Globus pallidus (tissue), 1 donor: ENCODE measurements at regions not wholly inside any gene's neighbourhood (a gene's known extent, or its start where the extent isn't known, plus 50 kb on each side); places are given as distances from the start of the nearest gene placed in this dataset.

Experiments used
- DNase-seq: peaks from one replicate; pipeline ENCODE4 v3.0.0-alpha.2; 2015; ENCODE audit warnings: low spot score

DNA sequence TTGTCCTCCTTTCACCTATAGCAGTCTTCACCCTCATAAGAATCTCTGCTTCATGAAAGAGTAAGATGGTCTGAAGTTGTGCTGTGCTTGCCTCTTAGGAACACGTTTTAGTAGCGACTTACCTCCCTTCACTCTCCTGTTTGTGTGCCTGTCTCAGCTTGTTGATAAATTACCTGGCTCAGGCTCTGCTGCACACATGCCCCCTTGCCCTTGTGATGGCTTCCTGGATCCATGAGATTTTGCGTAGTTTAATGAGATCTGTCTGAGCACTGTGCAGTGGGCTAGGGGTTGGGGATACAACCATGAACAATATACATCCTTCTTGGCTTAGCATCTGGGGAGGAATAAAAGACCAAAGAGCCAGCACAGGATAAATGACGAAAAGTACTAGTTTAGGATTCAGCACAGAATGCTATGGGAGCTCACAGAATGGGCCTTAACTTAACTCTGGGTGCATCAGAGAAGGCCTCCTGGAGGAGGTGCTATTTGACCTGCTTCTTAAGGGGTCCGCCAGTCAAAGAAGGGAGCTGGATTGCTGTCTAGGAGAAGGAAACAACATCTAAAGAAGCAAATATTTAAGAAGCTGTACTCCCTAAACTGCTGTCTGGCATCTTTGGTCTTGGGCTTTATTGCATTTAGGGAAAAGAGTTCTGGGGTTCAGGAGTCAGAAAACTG lies 175.7 kb upstream of the PLXNA2 start:
- no peak for DNase-seq

DNA sequence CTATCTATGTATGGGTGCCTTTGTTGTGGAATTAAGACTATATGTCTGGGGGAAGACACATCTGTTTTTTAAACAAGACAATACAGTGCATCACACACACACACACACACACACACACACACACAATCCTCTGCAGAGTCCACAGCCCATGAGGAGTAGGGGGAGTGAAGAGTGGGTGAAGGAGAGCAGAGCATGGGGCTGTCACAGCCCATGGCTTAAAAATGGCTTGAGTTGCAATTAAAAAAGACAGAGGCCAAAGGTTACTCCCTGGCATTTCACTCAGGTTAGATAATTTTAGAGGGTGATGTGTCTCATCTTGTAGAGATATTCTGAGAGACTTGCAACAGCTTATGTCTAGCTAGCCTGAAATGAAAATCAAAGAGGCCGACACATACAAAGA lies 176.5 kb upstream of the PLXNA2 start:
- no peak for DNase-seq

DNA sequence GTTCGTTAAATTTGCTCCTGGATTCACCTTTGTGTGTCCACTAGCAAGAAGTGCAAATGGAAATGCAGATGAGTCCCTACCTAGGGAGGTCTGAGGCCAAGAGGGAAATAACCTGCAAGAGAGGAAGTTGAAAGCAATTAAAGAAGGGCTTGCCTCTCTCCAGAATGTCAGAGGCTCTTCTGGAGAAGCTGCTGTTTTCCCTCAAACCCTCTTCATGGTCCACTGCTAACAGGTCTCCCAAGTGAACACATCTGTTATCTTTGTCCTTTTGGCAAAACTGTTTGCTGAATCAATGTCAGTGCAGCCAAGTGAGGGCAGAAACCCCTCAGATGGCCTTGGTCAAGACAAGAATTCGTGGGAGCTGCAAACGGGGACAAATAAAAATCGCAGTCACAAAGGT lies 177.3 kb upstream of the PLXNA2 start:
- no peak for DNase-seq

DNA sequence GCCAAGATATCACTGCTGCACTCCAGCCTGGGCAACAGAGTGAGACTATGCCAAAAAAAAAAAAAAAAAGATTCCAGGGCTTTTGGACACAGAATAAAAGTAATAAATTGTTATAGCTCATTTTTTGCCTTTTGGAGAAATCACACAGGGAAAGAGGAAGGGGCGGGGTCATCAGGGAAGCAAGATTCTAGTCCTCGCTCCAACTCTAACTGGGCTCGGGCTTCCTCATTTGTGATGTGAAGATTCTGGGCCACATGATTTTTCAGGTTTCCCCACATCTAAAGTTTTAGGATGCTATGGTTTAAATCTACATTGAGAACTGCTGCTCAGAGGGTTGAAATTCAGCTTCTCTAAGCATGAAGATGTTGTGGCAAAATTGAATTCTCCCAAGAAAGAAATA lies 179.3 kb upstream of the PLXNA2 start:
- no peak for DNase-seq

DNA sequence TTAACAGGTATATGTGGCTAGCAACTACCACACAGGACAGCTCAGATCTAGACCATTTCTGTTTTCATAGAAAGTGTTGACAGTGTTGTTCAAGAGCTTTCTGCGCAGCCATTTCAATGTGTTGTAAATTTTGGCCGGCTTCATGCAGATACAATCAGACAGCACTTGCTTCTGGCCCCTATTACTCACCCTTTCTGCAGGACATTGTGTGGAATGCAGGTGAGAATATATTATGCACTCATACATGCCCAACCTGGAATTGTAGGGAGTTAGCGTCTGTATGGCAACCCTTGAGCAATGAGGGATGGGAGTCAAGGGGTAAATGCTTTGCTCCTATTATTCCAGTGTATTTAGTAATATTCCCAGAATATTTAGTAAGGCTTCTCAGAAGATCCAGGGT lies 180.9 kb upstream of the PLXNA2 start:
- no peak for DNase-seq

DNA sequence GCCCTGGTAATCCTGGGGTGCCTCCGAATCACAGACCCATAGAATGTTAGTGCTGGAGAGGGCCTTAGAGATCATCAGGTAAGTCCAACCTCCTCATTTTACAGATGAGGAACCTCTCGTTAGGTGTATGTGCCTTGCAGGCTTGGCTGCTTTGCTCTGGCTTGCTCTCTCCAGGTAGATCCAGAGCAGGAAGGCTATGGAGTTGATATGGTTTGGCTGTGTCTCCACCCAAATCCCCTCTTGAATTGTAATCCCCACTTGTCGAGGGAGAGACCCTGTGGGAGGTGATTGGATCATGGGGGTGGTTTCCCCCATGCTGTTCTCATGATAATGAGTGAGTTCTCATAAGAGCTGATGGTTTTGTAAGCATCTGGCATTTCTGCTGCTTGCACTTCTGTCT lies 186.0 kb upstream of the PLXNA2 start:
- no peak for DNase-seq

DNA sequence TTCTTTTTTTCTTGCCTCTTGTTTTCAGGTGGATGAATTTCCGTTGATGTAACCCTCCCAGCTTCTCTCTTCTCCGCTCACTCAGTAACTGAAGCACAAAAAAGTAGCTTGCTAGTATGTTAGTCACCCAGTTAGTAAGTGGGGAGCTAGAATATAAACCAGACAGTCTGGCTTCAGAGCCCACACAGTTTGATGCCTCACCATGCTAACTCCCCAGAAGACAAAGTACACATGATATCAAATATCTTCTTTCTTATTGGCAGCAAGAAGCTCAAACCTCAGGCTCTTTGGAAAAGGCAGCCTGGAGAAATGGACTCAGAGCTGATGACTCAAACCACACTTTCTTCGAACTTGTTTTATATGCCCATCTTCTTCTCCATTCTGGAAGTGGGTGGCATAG lies 187.5 kb upstream of the PLXNA2 start:
- DNase-seq: no peak

DNA sequence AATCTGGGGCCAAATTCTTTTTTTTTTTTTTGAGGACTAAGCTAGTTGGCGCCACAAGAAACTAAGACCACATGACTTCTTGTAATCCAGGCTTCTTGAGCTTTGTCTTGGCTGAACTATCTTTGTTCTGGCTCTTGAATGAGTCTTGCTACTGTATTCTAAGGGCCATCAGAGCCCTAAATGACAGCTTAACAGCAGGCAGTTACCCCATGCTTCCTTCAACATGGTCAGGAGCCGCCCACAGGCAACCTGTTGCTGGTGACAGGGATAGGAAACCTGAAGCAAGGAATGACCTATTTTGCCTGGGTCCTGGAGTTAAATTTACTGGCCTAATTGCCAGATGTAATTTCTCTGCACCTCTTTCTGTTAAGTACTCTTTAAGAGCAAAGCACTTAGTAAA lies 188.2 kb upstream of the PLXNA2 start:
- DNase-seq: no peak

DNA sequence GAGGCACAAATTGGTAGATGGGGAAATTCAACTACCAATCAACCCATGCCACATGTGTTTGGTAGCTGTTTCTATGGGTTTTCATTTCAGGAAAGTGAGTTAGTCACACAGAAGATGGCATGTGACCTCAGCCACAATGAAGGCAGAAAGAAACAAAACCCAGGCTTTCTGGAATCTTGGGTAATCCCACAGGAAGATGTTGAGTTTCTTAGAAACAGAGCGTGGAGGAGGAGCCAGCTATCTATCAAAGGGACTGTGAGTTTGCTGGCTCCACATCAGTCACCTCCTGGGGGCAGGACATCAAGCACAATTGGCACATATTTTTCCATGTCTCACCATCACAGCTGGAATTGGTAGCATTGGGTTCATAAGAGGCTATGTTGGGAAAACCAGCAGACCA lies 188.9 kb upstream of the PLXNA2 start:
- DNase-seq: no peak

DNA sequence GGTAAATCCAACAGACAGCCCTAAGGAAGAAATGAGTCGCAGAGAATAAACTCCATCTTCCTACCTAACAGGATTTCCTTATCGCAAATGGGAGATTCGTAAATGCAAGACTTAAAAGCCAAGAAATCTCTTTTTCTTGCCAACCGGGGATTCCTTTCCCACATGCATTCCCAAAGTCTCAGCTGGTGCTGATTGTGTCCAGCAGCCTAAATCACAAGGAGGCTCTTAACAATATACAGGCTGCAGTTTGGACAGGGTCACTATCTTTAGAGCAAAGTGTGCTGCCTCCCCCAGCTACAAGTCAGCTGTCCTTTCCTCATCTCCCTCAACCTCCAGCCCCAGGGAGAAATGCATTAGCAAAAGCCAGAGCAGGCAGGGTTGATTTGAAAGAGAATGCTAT lies 189.8 kb upstream of the PLXNA2 start:
- no peak for DNase-seq

DNA sequence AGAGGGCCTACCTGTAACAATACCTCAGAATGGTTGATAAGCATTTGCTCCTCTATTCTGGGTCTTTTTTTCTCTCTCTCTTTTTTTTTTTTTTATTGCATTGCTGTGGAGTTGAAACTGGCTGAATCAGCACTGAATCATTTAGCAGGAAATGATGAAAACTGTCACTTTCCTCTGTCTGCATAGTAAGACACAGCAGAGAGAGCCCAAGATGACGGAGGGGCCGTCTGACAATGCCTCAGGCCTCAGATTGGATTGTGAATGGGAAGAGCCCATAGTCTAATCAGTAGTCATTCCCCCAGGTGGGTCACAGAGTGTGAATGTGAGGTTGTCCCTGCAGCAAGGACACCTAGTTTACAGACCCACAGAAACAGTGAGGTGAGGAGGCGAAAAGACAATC lies 193.2 kb upstream of the PLXNA2 start:
- no peak for DNase-seq

DNA sequence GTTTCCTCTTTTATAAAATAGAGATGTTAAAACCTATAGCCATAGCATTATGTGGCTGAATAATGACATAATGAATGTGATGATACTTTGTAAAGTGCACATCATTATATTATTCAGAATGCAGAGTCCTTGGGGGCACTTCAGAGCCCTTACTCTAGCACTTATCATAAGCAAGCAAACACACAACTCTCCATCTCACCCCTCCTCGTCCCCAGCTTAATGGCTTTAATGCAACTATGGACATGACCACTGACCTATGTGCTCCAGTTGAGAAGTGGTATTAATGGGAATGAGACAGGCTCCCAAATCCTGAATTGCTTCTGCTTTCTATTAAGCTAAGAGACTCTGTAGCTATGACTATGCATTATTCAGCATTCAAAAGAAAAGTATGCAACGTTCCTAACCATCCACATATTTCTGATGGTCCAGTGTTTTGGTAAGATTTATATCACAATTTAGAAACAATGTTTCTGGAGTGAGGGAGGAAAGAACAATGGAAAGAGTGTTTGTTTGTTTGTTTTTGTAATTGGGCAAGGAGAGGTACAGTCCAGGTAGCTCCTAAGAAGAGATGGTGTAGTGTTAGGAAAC lies 194.0 kb upstream of the PLXNA2 start:
- DNase-seq: no peak

DNA sequence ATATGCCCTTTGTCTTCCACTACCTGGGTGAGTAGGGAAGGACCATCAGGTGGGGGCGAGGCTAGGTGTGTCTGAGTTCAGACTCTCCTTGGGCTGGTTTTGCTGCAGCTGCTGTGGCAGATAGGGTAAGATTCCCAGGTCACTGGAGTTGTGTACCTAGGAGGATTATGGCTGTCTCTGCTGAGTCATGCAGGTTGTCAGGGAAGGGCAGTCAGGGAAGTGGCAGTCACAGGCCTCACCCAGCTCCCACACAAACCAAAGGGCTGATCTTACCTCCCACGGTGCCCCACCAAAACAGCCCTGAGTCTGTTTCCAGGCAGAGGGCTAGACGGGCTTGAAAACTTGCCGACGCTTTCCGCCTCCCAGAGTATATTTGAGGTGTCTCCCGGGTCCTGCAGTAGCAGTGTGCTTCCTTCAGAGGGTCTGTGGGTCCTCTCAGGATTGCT lies 201.6 kb upstream of the PLXNA2 start:
- DNase-seq: no peak

DNA sequence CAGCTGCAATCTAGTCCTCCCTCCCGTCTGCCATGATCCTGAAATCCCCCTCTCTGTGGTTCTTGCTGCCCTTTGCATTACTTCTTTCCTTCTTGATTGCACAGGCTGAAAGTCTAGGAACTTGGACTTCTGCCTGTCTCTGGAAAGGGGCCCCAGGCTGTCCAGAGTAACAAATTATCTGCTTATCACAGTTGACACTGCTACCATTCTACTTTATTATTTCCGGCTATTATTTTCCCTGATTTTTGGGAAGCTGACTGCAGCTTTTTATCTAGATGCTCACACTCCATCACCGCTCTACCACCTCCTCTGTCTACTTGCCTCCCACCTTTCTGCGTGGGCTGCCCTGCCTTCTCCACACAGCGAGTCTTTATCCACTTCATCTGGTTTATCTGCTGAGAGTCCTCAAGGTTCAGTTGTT lies 202.1 kb upstream of the PLXNA2 start:
- no peak for DNase-seq

DNA sequence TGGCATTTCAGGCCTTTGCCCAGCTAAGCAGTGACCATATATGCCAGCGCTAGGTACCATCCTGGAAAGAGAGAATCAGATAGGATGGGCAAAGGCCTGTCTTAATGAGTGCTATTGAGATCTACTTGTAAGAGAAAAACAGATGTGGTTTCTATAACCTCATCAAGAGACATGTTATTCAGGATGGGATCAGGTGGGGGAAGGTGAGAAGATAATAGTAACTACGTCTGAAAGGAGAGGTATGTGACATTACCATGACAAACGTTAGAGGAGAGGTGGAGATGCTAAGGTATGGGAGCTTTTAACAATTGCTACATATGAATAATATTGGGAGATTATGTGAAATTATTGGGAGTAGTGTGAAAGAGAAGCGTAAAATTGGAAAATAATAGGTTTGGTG lies 204.2 kb upstream of the PLXNA2 start:
- no peak for DNase-seq

DNA sequence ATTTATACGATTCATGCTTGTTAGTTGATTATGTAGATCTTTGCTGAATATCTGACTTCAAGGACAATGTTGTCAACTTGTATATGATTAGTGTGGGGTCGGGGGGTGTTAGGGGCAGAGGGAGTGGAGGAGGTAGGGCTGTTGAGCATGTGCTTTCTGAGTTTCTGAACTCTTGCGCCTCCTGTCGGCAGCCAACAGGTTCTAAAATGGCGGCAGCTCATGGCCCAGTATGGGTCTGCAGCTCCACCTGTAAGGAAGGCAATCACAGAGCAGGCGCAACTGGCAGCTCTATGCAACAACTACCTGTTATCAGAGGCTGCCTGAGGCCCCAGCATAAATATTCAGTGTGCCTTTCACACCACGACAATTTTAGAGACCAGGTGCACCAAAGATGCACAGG lies 205.8 kb upstream of the PLXNA2 start:
- DNase-seq: no peak

DNA sequence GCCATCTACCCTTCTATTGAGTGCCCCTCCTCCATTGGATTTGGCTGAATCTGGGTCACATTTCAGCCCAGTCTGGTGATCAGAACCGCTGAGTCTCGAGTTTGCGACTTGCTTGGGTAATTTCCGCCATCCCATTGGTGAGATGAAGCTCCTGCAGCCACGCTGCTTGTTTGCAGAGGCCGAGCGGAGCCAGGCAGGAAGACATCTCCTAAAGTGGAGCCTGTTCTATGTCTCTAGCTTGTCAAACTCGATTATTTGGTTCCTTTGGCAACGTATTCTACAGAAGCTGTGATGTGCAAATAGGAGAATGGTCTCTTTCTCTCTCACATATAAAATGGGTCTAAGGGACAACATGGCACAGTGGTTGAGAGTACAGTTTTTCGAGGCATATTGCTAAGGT lies 206.8 kb upstream of the PLXNA2 start:
- no peak for DNase-seq

DNA sequence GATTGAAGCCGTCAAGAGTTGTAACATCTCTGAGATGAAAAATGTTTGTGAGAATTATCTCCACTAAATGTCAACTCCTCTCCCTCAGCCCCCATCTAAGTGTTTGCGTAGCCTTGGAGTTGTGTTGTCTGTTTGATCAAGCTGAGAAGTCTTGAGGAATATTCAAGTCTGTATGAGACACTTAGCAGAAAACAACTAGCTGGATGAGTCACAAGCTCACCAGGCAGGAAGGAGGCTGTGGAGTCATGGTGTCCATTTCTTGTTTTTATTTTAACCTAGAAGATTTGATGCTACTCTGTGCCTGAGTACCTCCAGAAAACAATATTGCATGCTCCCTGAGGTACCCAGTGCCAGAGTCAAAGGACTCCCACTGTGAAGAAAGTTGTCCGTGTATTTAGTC lies 211.6 kb upstream of the PLXNA2 start:
- DNase-seq: no peak

DNA sequence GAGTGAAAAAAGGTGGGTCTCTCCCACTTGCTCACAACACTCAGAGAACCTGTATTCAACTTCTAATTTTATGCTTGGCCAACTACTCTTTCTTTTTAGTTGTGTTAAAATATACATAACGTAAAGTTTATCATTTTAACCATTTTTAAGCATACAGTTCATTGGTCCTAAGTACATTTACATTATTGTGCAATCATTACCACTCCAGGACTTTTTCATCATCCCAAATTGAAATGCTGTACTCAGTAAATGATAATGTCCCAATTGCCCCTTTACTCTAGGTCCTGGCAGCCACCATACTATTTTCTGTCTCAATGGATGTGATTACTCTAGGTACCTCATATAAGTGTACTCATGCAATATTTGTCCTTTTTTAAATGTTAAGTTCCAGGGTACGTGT lies 212.3 kb upstream of the PLXNA2 start:
- no peak for DNase-seq

DNA sequence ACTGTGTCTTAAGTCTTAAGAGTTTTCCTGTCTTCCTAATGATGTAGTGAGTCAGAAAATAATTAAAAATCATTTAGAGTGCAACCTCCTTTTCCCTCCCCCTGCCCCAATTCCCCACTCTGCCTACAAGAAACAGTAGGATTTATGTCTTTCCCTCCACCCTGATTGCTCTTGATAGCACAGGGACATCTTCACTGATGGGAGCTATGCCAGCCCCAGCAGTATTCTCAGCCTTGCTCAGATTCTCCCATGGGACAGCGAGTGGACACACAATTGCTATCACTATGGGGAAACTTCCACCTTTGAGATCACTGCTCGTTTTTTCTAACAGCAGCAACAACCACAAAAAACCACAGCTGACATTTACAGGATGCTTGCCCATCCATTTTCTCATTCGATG lies 216.6 kb upstream of the PLXNA2 start:
- no peak for DNase-seq

DNA sequence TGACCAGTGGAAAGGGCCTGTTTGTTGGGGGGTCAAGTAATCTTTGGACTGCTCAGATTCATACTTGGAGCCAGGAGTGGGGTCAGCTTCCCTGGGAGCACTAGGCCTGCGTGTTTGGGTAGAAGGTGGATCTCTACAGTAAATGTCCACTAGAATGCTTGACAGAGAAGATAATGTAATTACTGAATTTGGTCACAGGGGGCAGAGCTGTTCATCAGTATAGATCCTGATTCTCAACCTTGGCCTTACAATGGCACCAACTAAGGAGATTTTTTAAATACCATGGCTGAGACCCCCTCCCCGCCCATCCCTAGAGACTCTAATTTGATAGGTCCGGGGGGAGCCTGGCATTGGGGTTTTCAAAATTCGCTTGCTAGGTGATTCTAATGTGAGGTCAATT lies 217.5 kb upstream of the PLXNA2 start:
- DNase-seq: no peak

DNA sequence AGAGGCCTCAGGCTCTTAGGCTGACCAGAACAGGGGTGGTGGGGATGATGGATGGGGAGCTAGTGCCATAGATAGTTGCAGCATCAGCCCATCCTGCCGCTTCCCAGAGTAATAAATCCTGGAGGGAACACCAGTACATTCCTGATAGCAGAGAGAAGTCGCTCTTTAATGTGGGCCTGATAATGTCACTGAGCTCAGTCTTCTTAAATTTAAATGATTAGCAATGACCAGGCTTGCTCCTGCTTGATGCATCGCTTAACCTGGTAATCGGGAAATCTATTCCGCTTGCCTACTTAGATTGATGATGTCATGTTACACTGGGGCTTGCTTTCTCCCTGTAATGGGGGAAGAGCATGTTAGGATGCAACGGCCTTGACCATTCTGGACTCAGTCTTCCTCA lies 218.6 kb upstream of the PLXNA2 start:
- DNase-seq: no peak

DNA sequence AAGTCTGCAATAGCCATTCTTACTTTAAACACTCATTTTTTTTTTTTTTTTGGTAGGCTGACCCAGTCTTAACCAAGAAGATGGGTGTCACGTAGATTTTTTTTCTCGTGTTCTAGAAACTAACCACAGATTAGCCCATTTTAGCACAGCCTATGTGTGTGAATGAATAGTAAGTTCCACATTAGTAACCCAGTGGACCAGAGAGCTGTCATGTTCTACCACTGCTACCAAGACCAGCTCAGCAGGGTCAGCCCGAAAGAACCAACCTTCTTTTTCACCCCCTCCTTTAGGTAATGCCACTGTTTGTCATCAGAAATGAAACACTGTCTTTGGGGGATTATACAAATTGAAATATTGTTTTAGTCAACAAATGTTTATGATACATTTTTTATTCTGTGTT lies 221.1 kb upstream of the PLXNA2 start:
- DNase-seq: no peak
